ENCODE measurements at regions not wholly inside any gene's neighbourhood (a gene's known extent, or its start where the extent isn't known, plus 50 kb on each side); places are given as distances from the start of the nearest gene placed in this dataset.
"Not testable (repeated sequence)": the region's sequence is repeated elsewhere in the genome, so short reads cannot be mapped to it uniquely, and the experiment has no call there.

DNA sequence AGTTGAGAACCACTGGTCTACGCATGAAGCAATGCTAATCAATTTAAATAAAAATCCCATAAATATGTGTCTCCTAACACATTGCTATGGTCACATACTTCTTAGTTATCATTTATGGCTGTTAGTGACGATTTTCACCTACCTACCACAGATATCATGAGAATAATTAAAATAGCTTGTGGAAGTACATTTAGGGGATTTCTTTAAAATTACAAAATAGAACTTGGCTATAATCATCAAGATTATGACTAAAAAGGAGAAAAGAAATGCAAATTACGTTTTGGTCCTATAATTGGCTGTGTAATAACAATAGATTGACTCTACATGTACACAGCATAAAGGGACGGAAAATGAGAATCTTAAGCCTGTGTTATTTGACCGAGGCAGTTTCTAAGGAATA, 581.4 kb downstream of the PRIM2 start:
- TF ChIP-seq, protein P1, sequence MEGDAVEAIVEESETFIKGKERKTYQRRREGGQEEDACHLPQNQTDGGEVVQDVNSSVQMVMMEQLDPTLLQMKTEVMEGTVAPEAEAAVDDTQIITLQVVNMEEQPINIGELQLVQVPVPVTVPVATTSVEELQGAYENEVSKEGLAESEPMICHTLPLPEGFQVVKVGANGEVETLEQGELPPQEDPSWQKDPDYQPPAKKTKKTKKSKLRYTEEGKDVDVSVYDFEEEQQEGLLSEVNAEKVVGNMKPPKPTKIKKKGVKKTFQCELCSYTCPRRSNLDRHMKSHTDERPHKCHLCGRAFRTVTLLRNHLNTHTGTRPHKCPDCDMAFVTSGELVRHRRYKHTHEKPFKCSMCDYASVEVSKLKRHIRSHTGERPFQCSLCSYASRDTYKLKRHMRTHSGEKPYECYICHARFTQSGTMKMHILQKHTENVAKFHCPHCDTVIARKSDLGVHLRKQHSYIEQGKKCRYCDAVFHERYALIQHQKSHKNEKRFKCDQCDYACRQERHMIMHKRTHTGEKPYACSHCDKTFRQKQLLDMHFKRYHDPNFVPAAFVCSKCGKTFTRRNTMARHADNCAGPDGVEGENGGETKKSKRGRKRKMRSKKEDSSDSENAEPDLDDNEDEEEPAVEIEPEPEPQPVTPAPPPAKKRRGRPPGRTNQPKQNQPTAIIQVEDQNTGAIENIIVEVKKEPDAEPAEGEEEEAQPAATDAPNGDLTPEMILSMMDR (IDR thresholded peaks at IDR 0.05) = not testable (repeated sequence)
- TF ChIP-seq POLR2AphosphoS5, TCF7L2 (IDR thresholded peaks at IDR 0.05; ENCODE audit: low read depth, low read length): not testable (repeated sequence)

All from Panc1 (cell line).